ENCODE measurements at regions not wholly inside any gene's neighbourhood (a gene's known extent, or its start where the extent isn't known, plus 50 kb on each side); places are given as distances from the start of the nearest gene placed in this dataset.
"Not testable (repeated sequence)": the region's sequence is repeated elsewhere in the genome, so short reads cannot be mapped to it uniquely, and the experiment has no call there.

DNA sequence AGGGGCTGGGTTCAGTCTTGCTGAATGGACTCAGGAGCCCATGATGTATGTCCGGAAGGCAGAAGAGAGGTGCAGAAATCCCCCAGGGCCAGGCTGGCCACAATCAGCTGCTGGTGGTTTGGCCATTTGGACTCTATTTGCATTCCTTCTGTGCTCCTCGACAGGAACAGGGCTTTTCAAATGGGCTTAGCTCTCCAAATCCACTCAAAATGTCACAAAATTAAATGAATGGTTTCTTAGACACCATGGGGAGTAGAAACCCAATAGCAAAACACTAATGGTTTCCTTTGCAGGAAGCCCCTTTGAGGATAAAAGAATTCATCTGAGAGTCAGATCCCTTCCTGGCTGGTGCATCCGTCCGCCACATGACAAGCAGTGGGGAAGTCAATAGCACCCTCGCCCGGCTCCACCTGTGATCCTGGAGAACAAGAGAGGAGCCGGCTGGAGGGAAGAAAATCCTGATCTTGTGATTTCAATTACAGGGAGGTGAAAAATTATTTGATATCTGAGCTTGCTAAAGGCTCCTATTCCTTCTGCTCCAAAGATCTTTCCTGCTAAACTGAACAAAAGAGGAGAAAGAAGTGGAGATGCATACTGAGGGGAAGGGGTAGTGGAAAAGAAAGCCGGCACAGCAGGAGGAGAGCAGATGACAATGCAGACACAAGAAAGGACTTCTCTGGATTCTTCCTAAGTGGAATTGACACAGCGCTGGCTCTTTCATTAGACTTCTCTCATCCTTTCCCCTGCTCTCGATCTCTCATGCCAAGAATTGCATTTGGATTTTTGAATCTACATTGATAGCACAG, 190.7 kb downstream of the C7orf25 start:
- DNase-seq = no peak

DNA sequence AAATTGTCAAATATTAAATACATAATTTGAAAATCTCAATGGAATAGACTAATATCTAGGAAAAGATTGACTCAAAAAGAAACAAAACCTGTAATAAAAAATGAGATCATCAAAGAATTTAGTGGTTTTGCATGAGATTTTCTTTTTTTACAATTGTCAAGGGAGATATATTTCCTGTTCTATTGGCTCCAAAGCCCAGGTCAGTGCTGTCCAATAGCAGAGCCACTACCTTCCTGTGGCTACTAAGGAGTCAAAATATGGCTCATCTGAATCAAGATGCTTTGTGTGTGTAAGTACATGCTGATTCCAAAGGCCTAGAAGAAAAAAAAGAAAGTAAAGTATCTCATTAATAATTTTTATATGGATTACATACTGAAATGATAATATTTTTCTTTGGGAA, 191.9 kb downstream of the C7orf25 start:
- DNase-seq = no peak

DNA sequence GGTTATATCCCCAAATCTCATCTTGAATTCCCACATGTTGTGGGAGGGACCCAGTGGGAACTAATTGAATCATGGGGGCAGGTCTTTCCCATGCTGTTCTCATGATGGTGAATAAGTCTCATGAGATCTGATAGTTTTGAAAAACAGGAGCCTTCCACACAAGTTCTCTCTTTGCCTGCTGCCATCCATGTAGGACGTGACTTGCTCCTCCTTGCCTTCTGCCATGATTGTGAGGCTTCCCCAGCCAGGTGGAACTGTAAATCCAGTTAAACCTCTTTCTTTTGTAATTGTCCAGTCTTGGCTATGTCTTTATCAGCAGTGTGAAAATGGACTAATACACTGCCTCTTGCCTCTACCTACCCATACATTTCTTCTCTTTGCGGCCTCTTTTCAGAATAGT, 193.4 kb downstream of the C7orf25 start:
- DNase-seq = not testable (repeated sequence)

DNA sequence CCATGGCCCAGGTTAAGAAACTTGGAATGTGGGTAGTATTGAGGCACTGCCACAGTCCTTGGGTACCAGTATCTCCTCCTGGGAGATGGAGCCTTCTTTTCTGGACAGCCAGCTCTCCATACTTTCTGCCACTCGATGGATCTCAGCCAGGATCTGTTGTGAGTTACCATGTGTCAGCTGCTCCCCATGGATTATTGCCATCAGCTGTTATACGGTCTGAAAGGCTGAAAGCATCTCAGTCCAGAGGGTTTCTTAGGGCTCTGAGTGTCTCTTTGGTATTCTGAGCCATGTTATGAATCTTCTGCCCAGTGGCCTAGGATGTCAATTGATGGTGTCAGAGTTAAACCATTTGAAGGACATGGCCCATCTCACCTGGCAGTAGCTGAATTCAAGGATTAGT, 197.5 kb downstream of the C7orf25 start:
- DNase-seq = no peak

DNA sequence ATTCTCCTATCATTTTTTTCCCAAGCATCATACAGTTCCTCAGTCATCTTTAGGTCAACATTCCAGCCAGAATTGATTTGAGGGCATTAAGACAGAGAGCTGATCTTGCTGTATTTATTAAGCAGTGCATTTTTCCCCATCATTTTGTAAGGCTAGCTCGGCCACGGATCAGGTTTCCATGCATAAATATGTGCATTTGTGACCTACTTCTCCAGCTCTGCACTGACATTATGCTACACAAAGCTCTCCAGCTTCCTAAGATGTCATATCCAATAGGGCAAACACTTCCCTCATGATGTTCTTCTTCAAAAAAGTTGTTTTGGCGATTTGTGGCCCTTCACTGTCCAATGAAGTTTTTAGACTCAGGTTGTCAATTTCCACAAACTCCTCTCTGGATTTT, 202.6 kb downstream of the C7orf25 start:
- DNase-seq = no peak

DNA sequence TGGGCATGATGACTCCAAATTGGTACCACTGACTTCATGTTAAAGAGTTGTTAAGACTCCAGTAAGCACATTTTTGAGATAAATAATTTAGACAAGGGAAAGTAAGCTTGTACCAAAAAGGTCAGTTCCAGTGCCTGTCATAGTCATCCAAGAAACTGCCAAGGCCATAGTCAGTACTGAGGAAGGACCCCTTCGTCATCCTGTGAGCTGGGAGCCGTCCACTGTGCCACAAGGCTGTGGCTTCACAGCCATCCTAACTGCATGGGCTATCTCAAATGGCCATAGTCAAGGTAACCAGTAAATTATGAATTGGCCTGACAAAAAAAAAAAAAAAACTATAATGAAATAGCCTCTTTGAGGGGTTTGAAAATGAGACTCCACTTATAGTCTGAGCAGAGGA, 207.2 kb downstream of the C7orf25 start:
- no peak for DNase-seq

DNA sequence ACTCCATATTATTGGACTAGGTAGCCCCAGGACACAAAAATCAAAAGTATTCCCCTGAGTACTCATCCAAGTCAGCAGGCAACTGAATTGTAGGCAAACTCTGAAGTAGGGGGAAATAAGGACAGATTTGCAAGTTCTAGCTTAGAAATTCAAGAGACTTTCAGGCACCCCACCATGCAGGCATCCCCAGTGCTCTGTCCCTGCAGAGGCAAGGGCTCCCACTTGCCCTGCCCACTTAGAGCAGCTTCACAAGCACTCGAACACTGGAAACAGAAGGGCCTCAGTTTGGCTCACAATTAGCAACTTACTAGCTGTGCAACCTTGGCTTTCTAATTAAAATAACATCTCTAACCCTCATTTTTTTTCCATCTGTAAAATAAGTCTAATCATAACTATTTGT, 209.2 kb downstream of the C7orf25 start:
- no peak for DNase-seq

DNA sequence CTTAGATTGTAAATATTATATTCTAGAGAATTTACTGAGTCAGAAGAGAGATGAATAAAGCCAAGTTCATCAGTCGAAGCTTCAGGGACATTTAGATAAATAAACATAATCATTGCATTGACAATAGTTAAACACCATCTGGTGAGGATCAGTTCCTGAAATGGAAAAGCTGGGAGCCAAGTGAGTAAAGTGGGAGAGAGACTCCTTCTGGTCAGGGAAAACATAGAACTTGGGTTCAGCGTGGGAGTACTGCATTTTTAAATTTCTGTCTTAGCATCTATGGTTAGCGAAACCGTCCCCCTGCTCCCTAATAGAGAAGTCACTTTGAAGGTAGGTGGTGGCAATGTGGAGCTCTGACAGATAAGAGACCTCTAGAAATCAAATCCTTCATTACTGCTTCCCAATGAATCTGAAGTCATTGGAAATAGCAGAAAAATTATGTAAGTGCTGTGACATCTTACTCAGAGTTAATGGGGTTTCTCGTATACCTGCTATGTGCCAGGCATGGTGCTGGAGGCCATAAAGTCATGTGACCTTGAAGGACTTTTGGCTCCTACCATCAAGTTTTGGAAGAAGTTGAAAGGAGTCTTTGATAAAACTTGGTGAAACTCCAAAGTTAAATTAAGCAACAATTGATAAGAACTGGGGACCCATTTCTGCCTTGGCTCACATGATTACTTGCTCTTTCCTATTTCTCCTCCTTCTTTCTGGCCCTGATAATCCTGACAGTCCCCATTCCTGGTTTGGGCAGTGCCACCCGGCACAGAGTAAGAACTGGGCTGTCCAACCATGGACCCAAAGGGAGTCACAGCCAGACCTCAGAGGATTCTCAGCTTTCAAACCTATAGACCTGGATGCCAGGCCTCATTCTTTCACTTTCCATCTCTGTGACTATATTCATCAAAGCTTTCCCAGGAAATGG, 211.2 kb downstream of the C7orf25 start:
- no peak for DNase-seq

DNA sequence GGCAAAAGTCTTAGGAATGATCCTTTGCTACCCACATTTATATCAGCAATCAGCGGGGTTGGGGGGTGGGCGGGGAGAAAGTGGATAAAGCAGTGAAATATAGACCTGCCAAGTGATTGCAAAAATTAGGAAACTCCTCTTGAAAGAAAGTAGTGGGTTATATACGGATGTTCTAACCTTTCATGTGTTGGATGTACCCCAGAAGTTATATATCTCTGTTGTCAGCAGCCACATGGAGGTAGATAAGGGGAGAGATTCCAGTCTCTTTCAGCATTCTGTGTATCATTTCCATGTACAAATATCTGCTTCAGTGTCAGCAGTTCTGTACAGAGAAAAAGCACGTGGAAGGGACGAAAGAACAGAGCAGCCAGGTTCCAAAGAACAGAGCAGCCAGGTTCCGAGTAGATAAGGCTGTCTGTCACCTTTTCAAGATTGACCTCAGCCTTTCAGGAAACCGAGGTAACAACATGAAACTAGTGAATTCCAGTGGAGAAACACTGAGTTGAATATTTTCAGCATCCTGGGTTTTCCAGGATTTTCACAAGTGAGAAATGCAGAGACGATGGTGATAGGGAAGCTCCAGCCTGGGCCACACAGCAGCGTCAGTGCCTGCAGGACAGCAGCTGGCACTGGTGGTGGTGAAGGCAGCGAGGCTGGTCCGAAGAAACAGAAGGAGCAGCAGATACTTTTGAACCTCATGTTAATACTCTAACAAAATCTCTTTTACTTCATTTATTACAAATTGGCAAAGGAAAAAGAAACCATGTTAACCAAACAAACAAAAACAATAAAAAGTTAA, 212.3 kb downstream of the C7orf25 start:
- no peak for DNase-seq

DNA sequence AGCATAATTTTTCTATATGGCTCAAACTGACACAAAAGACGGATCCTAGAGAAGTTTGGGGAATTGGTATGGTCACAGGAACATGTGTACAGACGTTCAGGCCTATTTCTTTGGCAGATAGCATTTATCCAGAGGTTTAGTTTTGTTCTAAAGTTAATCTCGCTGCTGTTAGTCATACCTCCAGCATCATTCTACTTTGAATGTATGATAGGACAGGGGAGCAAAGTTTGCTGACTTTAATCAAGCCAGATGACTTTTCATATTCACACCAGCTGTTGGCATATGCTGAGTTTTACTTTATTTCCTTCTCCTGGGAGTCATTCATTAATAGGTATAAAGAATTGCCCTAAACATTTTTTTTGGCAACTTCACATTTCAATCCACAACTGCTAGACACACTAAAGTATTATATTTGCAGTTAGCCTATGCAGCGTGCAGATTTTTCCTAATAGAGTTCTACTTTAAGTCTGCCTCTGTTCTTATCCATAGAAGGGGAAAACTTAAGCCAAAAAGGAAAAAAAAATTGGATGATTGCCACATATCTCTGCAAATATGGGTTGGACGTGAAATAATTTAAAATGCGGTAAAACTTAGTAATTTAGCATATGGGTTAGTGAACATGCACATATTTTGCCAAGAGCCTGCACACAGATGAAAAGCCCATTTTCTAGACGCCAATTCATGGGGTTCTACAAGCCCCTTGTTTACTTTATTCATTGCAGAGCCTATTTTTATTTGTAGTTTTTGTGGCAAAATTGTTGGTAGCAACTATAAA, 213.1 kb downstream of the C7orf25 start:
- no peak for DNase-seq

DNA sequence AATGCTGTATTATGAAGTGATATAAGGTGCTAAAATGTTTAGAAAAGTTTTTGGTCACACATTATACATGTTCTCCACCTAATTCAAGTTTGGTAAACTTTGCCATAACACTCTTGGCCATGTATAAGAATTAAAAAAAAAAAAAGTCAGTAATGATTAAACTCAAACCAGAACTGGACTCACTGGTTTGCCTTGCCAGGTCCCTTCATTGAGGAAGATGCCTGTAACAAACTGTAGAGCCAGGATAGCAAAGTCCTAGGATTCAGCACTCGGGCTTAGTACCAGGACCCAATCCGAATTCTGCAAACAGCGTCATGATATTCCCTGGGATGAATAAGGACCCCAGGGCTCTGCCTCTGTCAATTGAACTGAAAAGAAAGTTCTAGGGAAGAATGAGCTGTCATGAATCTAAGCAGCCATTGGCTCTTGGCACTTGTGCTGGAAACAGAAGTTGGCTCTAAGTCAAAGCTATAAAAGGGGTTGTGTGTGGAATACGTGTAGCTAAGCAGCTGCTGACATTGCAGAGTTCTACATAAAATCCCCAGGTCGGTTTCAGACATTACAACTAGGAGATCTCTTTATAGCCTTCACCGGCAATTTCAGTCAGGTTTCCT, 216.9 kb downstream of the C7orf25 start:
- DNase-seq = no peak

DNA sequence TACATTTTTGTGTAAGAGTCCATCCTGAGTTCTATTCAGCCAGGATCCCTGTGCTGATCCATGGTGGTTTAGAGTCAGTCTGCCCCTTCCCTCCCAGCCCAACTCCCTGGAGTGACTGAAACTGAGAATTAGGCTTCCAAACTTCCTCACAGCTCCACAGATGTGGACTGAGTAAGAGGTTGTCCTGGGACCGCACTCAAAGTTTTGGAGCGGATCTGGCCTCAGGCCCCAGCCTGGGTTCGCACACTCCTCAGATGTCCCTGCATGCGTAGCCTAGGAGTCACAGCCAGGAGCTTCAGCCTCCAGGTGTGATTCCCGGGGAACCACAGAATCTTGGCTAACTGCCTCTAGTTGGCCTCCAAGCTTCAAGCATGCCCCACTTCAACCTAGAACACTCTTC, 218.1 kb downstream of the C7orf25 start:
- DNase-seq = no peak

DNA sequence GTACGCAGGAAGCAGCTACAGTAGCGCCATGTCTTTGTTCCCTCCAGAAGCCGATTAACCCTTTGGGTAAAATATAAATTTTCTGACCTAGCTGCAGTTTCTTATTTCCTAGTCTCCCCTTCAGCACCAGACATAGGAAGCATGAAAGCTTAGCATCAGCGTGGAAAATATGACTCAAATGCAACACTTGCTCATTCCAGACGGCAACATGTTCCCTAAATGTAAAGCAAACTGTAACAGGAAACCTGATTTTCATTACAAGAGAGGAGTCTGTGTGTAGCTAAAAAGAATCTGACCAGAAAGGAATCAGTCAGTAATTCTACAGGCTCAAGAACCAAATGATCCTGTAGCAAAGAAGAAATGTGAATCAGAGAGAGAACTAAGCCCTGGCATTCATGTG, 219.2 kb downstream of the C7orf25 start:
- no peak for DNase-seq

DNA sequence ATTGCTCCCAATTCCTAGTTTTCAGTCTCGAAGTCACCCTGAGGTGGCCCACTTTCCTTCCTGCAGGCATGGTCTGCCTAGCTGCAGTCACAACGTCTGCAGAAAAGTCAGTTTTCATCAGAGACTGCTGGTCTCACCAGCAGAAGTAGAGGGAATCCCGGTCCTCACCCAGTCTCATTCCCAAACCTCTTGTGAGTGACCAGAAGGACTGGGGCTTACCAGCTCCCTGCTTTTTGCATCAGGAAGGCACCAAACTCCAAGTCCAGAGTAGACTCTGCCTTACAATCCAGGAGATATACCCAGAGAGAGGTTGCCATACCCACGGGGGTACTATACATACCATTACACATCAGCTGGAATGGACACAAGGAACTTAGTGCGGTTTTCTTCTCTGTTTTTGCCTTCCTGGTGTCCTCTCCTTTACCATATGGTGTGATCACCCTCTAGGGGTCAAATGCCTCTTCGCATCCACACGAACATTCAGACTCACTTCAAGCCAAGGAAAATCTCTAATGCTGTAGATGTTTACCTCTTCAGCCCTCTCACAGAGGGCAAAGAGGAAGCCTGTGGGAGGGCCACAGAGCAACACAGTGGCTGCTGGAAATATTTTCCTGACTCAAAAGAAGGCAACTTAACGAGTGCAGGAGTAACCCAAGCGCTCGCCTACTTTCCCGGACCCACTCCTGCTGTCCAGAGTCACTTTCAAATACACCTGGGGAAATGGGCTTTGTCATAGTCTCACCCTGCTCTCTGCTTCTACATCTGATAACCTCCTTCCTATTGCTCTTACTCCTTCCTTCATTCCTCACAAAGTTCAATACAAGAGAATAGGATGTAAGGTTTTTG, 220.9 kb downstream of the C7orf25 start:
- no peak for DNase-seq

DNA sequence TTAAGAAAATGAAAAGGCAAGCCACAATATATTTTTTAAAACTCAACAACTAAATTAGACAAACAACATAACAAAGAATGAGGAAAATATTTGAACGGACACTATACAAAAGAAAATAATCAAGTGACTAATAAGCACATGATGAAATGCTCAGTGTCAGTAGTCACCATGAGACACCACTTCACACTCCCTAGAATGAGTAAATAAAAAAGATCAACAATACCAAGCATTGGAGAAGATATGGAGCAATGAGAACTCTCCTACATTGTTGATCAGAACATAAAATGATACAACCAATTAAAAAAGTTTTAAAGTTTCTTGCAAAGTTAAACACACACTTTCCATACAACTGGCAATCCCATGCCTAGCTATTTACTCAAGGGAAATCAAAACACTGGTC, 222.2 kb downstream of the C7orf25 start:
- no peak for DNase-seq

DNA sequence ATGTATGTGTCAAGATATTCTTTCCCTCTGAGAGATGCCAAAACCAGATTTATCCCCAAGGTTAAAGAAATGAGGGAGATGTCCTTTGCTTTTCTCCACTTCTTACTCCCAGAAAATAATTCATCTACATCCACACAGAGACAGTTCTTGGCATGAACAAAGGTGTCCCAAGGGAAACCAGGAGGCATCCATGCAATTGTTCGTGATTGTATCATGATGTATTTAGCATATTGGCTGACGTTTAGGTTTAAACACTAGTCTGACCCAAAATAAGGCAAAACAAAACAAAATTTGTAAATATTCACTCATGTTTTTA, 223.9 kb downstream of the C7orf25 start:
- DNase-seq = no peak

DNA sequence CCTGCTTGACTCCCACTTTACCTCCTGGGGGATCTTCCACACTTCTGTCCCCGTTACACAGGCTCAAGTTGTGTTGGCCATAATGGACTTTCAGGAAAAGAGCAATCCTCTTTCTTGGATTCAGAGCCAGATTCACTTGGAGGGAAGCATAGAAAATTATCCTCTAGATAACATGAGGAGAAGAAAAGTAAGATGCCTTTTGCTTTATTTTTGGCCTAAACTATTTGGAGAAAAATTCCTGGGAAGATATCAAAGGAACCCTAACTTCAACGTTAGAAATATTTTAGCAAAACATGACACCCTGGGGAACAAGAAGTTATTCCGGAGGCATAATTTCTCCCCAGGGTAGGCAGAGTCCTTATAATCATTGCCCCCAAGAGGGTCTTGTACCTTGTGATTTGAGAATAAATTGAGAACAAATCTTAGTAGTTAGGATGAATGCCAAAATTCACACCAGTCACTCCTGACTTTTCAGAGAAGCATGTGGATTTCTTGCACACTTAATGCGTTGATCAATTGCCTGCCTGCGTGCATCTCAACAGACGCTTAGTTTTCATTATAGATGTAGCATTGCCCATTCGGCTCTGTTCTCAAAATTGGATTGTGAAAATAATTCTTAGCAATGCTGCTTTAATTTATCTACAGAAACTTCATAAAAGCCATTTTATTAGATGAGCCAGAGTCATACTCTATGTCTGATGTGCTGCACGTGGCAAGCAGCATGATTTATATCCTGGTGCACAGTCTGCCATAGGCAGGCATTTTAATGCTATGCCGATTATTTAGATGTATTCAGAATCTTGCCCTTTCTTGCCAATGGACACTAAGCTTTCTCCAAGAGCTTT, 224.4 kb downstream of the C7orf25 start:
- no peak for DNase-seq

DNA sequence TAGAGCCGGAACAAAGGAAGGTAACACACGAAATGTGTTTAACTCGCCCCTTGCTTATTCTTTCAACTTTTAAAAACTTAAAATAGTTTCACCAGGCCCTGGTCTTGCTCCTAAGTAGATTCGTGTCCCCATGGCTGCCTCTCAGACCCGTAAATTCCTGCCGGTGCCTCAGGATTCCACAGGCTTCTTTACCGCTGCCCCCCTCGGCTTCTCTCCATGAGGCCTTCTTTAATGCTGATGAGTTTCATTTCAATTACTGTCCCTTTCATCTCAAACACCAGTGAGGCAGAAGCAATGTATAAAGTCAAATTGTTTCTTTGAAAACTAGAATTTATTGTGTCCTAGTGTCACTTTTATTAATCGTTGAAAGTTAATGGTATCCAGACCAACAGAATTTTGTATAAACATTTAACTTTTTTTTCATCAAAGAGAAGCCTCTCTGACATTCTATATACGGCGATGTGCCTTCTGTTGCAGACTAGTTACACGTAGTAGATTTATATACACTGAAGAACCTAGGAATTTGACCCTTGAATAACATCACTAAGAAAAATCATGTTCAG, 225.2 kb downstream of the C7orf25 start:
- no peak for DNase-seq

DNA sequence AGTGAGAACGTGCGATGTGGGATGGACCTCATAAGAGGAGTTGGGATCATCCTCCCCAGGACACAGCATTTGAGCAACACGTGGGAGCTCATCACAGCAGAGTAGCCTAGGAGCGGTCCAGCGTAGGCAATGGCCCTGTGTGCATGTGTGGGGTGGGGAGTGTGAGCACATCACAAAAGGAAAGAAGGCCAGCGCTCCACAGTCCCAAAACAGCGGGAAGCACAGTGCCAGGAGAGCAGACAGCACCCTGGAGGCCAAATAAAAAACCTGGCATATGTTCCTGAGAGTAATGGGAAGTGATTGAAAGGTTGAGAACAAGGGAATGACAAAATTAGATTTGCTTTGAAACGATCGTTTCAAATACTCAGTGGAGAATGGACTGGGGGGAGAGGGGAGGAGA, 226.0 kb downstream of the C7orf25 start:
- DNase-seq = no peak
